BJ (cell line): ENCODE measurements at regions not wholly inside any gene's neighbourhood (a gene's known extent, or its start where the extent isn't known, plus 50 kb on each side); places are given as distances from the start of the nearest gene placed in this dataset.

ENCODE experiments used
- CTCF ChIA-PET: fragments of 350-600 bp; formaldehyde crosslinking; extraction: SDS; loops from one replicate; lab custom pipeline; 2021; ENCODE audit warnings: antibody characterized with exemption, inconsistent platforms; lab: Yijun Ruan, JAX
- POLR2A ChIA-PET: fragments of 300-600 bp; sonication (Branson Sonifier 250); formaldehyde crosslinking; extraction: SDS; loops from one replicate; lab custom pipeline; 2021; ENCODE audit warnings: antibody characterized with exemption; lab: Charles Lee
- DNase-seq: peaks from one replicate; pipeline ENCODE4 v3.0.0-alpha.2; 2011; ENCODE audit warnings: low read depth
- H3K27me3 ChIP-seq: 2 replicates; pipeline ENCODE4 v1.6.0; 2011; ENCODE audit warnings: low read length; ENCODE audit not compliant: control insufficient read depth, insufficient read depth
- H3K36me3 ChIP-seq: 2 replicates; pipeline ENCODE4 v1.5.1; 2011; ENCODE audit warnings: low read length; ENCODE audit not compliant: control insufficient read depth, insufficient read depth
- H3K4me3 ChIP-seq: 2 replicates; pipeline ENCODE4 v1.5.1; 2011; ENCODE audit warnings: low read depth, mild to moderate bottlenecking, control low read depth, low read length
- CTCF ChIP-seq: IDR thresholded peaks from 2 replicates; pipeline ENCODE4 v1.5.1; 2011; ENCODE audit warnings: low read depth, mild to moderate bottlenecking, control low read depth, inconsistent platforms, low read length, moderate library complexity; ENCODE audit not compliant: insufficient read depth

- no peaks in the 10 kb centered on the region for H3K27me3 ChIP-seq
- DNase-seq: no peak
- H3K4me3 ChIP-seq: no peak overlapping the region
- ChIA-PET CTCF (interaction anchor here (1.3 kb wide), 1 partner anchor 8 kb away, joined by 3 read pairs; no protein-coding TSS in a partner anchor), POLR2A (no interaction called here)
- no peak for TF ChIP-seq CTCF
- H3K36me3 ChIP-seq: no peaks in the 10 kb centered on the region
Observed at GRCh38 chr9:81844131-81844567, 84.1 kb upstream of the SPATA31D4 start.

GRCh38 chr9:81847181-81847915, 80.9 kb upstream of the SPATA31D4 start:
- no peak for DNase-seq
- ChIA-PET CTCF (interaction anchor here (0.6 to 1.7 kb wide), 9 partner anchors 161 to 813 kb away, joined by 3 to 6 read pairs (median 3); no protein-coding TSS in a partner anchor), POLR2A (no interaction called here)
- Histone ChIP-seq H3K27me3 (no peaks in the 10 kb centered on the region), H3K36me3 (no peaks in the 10 kb centered on the region), H3K4me3 (no peak overlapping the region)
- TF ChIP-seq CTCF: no peak

GRCh38 chr9:81848472-81848871, 79.8 kb upstream of the SPATA31D4 start:
- no peaks in the 10 kb centered on the region for H3K36me3 ChIP-seq
- no peak for DNase-seq
- POLR2A ChIA-PET: no interaction called here
- H3K4me3 ChIP-seq: no peak overlapping the region
- TF ChIP-seq CTCF: peak; percentile 54
- CTCF ChIA-PET: interaction anchor here (0.6 to 1.7 kb wide), 13 partner anchors 14 to 758 kb away, joined by 3 to 7 read pairs (median 3); no protein-coding TSS in a partner anchor
- 0 out of 2 replicates have a peak, but pooled peaks cover 2% of the 10 kb centered on the region for H3K27me3 ChIP-seq

- no peak for TF ChIP-seq CTCF
- CTCF ChIA-PET: interaction anchor here (1.1 to 1.3 kb wide), 5 partner anchors 22 to 757 kb away, joined by 3 to 4 read pairs (median 3); no protein-coding TSS in a partner anchor
- DNase-seq: no peak
- Histone ChIP-seq H3K4me3 (no peak overlapping the region), H3K27me3 (0 out of 2 replicates have a peak, but pooled peaks cover 2% of the 10 kb centered on the region), H3K36me3 (no peaks in the 10 kb centered on the region)
- POLR2A ChIA-PET: no interaction called here
Observed at GRCh38 chr9:81849631-81850259, 78.5 kb upstream of the SPATA31D4 start.

GRCh38 chr9:81850724-81851123, 77.5 kb upstream of the SPATA31D4 start:
- TF ChIP-seq CTCF: no peak
- ChIA-PET POLR2A (no interaction called here), CTCF (interaction anchor here (1.3 kb wide), 1 partner anchor 756 kb away, joined by 3 read pairs; no protein-coding TSS in a partner anchor)
- DNase-seq: no peak
- H3K27me3 ChIP-seq: 0 out of 2 replicates have a peak, but pooled peaks cover 2% of the 10 kb centered on the region
- H3K4me3 ChIP-seq: no peak overlapping the region
- no peaks in the 10 kb centered on the region for H3K36me3 ChIP-seq
